ENCODE measurements at regions not wholly inside any gene's neighbourhood (a gene's known extent, or its start where the extent isn't known, plus 50 kb on each side); places are given as distances from the start of the nearest gene placed in this dataset.

GRCh38 chr10:62587011-62587410 lies 212.8 kb downstream of the ZNF365 start:
- H3K4me1 ChIP-seq, result peaks cover 0 to 27% (median 2%) of the 10 kb centered on the region in 6 donors
- H3K36me3 ChIP-seq, result no peaks in the 10 kb centered on the region
- no peak overlapping the region for H3K4me3 ChIP-seq
- H3K9me3 ChIP-seq, result peaks cover 0 to 4% (median 0%) of the 10 kb centered on the region in 8 donors
- TF ChIP-seq CTCF (IDR thresholded peaks at IDR 0.05 in 8 of 11, conservative IDR thresholded peaks at IDR 0.05 in 3 of 11) (no peak), POLR2A (IDR thresholded peaks at IDR 0.05) (no peak), POLR2AphosphoS5 (IDR thresholded peaks at IDR 0.05) (no peak)
- H3K27me3 ChIP-seq (replicated peaks in 1 of 7), result no peaks in the 10 kb centered on the region
- H3K27ac ChIP-seq, result no peak overlapping the region
- intact Hi-C loops (cut with DNase I; ENCODE audit: low total_unique reads), result loop anchor here (10.0 kb wide), 1 partner anchor 498 kb away; no protein-coding TSS in a partner anchor
- DNase-seq, result no peak

GRCh38 chr10:62588116-62588515 lies 213.9 kb downstream of the ZNF365 start:
- no peak overlapping the region for H3K4me3 ChIP-seq
- peaks cover 0 to 18% (median 2%) of the 10 kb centered on the region in 6 donors for H3K4me1 ChIP-seq
- peaks cover 0 to 4% (median 0%) of the 10 kb centered on the region in 8 donors for H3K9me3 ChIP-seq
- no peaks in the 10 kb centered on the region for H3K27me3 ChIP-seq (replicated peaks in 1 of 7)
- TF ChIP-seq POLR2A (IDR thresholded peaks at IDR 0.05) (no peak), POLR2AphosphoS5 (IDR thresholded peaks at IDR 0.05) (no peak), CTCF (IDR thresholded peaks at IDR 0.05 in 8 of 11, conservative IDR thresholded peaks at IDR 0.05 in 3 of 11) (no peak)
- intact Hi-C loops (cut with DNase I; ENCODE audit: low total_unique reads), result loop anchor here (10.0 kb wide), 1 partner anchor 497 kb away; no protein-coding TSS in a partner anchor
- WGBS, 5 donors, result 81 to 98% (median 93%) methylated on average over 2 of the region's 2 CpGs
- H3K27ac ChIP-seq, result no peak overlapping the region
- no peaks in the 10 kb centered on the region for H3K36me3 ChIP-seq
- no peak for DNase-seq

GRCh38 chr10:62589689-62590088 lies 214.8 kb upstream of the ADO start:
- Histone ChIP-seq H3K9me3 (peaks cover 0 to 4% (median 0%) of the 10 kb centered on the region in 8 donors), H3K27me3 (replicated peaks in 1 of 7) (no peaks in the 10 kb centered on the region), H3K4me1 (peaks cover 0 to 10% (median 3%) of the 10 kb centered on the region in 6 donors), H3K27ac (no peak overlapping the region), H3K36me3 (no peaks in the 10 kb centered on the region), H3K4me3 (no peak overlapping the region)
- WGBS, 5 donors, result 56 to 84% (median 74%) methylated on average over 2 of the region's 2 CpGs
- intact Hi-C loops (cut with DNase I; ENCODE audit: low total_unique reads), result loop anchor here (5.0 to 10.0 kb wide), 2 partner anchors 495 to 568 kb away; no protein-coding TSS in a partner anchor
- TF ChIP-seq POLR2A (IDR thresholded peaks at IDR 0.05), result no peak
- TF ChIP-seq CTCF (IDR thresholded peaks at IDR 0.05 in 8 of 11, conservative IDR thresholded peaks at IDR 0.05 in 3 of 11), result no peak
- TF ChIP-seq POLR2AphosphoS5 (IDR thresholded peaks at IDR 0.05), result no peak
- DNase-seq, result no peak

- 63 to 82% (median 74%) methylated on average over 3 of the region's 3 CpGs for WGBS, 5 donors
- H3K27ac ChIP-seq, result no peak overlapping the region
- no peak for DNase-seq
- peaks cover 0 to 11% (median 3%) of the 10 kb centered on the region in 6 donors for H3K4me1 ChIP-seq
- H3K27me3 ChIP-seq (replicated peaks in 1 of 7), result no peaks in the 10 kb centered on the region
- H3K4me3 ChIP-seq, result no peak overlapping the region
- intact Hi-C loops (cut with DNase I; ENCODE audit: low total_unique reads), result loop anchor here (5.0 kb wide), 1 partner anchor 567 kb away; no protein-coding TSS in a partner anchor
- H3K36me3 ChIP-seq, result no peaks in the 10 kb centered on the region
- peaks cover 0 to 4% (median 0%) of the 10 kb centered on the region in 8 donors for H3K9me3 ChIP-seq
- no peak for TF ChIP-seq POLR2AphosphoS5 (IDR thresholded peaks at IDR 0.05)
- TF ChIP-seq POLR2A (IDR thresholded peaks at IDR 0.05), result no peak
- no peak for TF ChIP-seq CTCF (IDR thresholded peaks at IDR 0.05 in 8 of 11, conservative IDR thresholded peaks at IDR 0.05 in 3 of 11)
These were observed 214.2 kb upstream of the ADO start for GRCh38 chr10:62590306-62590705.

Data from spleen (tissue), 11 donors.